ENCODE measurements at regions not wholly inside any gene's neighbourhood (a gene's known extent, or its start where the extent isn't known, plus 50 kb on each side); places are given as distances from the start of the nearest gene placed in this dataset.

- TF ChIP-seq, protein P1, sequence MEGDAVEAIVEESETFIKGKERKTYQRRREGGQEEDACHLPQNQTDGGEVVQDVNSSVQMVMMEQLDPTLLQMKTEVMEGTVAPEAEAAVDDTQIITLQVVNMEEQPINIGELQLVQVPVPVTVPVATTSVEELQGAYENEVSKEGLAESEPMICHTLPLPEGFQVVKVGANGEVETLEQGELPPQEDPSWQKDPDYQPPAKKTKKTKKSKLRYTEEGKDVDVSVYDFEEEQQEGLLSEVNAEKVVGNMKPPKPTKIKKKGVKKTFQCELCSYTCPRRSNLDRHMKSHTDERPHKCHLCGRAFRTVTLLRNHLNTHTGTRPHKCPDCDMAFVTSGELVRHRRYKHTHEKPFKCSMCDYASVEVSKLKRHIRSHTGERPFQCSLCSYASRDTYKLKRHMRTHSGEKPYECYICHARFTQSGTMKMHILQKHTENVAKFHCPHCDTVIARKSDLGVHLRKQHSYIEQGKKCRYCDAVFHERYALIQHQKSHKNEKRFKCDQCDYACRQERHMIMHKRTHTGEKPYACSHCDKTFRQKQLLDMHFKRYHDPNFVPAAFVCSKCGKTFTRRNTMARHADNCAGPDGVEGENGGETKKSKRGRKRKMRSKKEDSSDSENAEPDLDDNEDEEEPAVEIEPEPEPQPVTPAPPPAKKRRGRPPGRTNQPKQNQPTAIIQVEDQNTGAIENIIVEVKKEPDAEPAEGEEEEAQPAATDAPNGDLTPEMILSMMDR (optimal IDR thresholded peaks at IDR 0.05 in 1 of 3, IDR thresholded peaks at IDR 0.05 in 1 of 3, conservative IDR thresholded peaks at IDR 0.05 in 1 of 3; ENCODE audit: extremely low read depth in 1 of 3, insufficient read depth in 2 of 3, low read length in 3 of 3), result no peak
- no peak for TF ChIP-seq EZH2 (IDR thresholded peaks at IDR 0.05; ENCODE audit: low read length)
Observed at GRCh38 chr1:30255111-30255724, 468.2 kb downstream of the MATN1 start.

All from keratinocyte (primary cell).